GM12865 (cell line): ENCODE measurements at regions not wholly inside any gene's neighbourhood (a gene's known extent, or its start where the extent isn't known, plus 50 kb on each side); places are given as distances from the start of the nearest gene placed in this dataset.

Source experiments
- DNase-seq: peaks from one replicate; pipeline ENCODE4 v3.0.0; 2010; ENCODE audit warnings: low read depth
- H3K4me3 ChIP-seq: 2 replicates; pipeline ENCODE4 v1.5.1; 2011; ENCODE audit warnings: mild to moderate bottlenecking, low read depth, low read length, control low read depth
- CTCF ChIP-seq: IDR thresholded peaks from 2 replicates; pipeline ENCODE4 v1.5.1; 2011; ENCODE audit warnings: low read length, control low read depth, low read depth, inconsistent platforms; ENCODE audit not compliant: insufficient read depth; ENCODE audit errors: missing control alignments

- TF ChIP-seq CTCF: no peak
- no peak for DNase-seq
Observed at GRCh38 chr2:23249348-23249747, 135.6 kb upstream of the KLHL29 start.

GRCh38 chr2:23250371-23250770 is 134.6 kb upstream of the KLHL29 start:
- no peak overlapping the region for H3K4me3 ChIP-seq
- no peak for DNase-seq
- no peak for TF ChIP-seq CTCF

More at GRCh38 chr2:23249348-23249747, 135.6 kb upstream of the KLHL29 start:
- H3K4me3 ChIP-seq: no peak overlapping the region

- no peak for TF ChIP-seq CTCF
- no peak overlapping the region for H3K4me3 ChIP-seq
- no peak for DNase-seq
Observed at GRCh38 chr2:23256643-23257042, 128.3 kb upstream of the KLHL29 start.

GRCh38 chr2:23260621-23261020 is 124.4 kb upstream of the KLHL29 start:
- H3K4me3 ChIP-seq: no peak overlapping the region
- DNase-seq: no peak
- no peak for TF ChIP-seq CTCF

- no peak for DNase-seq
- H3K4me3 ChIP-seq: no peak overlapping the region
- no peak for TF ChIP-seq CTCF
Observed at GRCh38 chr2:23268467-23269263, 116.3 kb upstream of the KLHL29 start.

GRCh38 chr2:23269747-23270146 is 115.2 kb upstream of the KLHL29 start:
- no peak for DNase-seq
- H3K4me3 ChIP-seq: no peak overlapping the region
- no peak for TF ChIP-seq CTCF

GRCh38 chr2:23270810-23271209 is 114.2 kb upstream of the KLHL29 start:
- TF ChIP-seq CTCF: no peak
- no peak overlapping the region for H3K4me3 ChIP-seq
- no peak for DNase-seq
